DND-41 (cell line): ENCODE measurements at regions not wholly inside any gene's neighbourhood (a gene's known extent, or its start where the extent isn't known, plus 50 kb on each side); places are given as distances from the start of the nearest gene placed in this dataset.

Experiments used
- CTCF ChIP-seq: IDR thresholded peaks from 2 replicates; pipeline ENCODE4 v1.5.1; 2012; ENCODE audit warnings: borderline replicate concordance, low read length, moderate library complexity, mild to moderate bottlenecking; ENCODE audit not compliant: poor library complexity, severe bottlenecking; ENCODE audit errors: extremely low read depth
- EZH2 ChIP-seq: IDR thresholded peaks from 3 replicates; pipeline ENCODE4 v1.6.1; 2012; ENCODE audit warnings: borderline replicate concordance, low read depth, mild to moderate bottlenecking, moderate library complexity, low read length, inconsistent platforms; ENCODE audit not compliant: severe bottlenecking

DNA sequence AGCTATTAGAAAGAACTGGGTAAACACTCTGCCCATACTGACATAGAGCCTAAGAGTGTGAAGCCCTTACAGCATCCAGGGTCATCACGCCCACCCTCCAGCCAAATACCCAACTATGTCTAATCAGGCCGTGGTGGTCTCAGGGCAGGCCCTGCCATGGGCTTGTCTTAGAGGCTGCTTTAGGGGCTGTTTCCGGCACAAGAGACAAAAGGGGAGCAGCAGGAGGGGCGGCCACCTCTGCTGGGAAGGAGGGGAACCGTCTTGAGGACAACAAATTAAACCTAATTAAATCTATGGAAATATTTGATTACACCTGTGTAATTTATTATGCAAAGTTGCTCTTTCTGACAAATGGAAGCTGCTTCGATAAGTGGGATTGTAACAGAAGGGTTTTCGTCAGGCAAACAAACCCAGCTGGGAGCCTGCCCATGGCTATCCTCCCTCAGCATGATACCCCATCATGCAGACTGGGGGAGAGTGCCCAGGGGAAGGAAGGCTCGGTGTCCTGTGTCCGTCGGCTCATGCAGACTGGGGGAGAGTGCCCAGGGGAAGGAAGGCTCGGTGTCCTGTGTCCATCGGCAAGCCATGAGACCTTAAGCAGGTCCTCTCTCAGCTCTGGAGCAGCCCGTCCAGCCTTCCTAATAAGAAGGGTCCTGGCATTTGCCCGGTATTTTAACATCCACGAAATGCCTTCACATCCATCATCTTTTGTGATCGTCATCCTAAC, 163.6 kb upstream of the B3GAT1 start:
- no peak for TF ChIP-seq CTCF
- TF ChIP-seq EZH2 = no peak
